Sigmoid colon (tissue), 4 donors: ENCODE measurements at regions not wholly inside any gene's neighbourhood (a gene's known extent, or its start where the extent isn't known, plus 50 kb on each side); places are given as distances from the start of the nearest gene placed in this dataset.

Experiments
- POLR2A ChIP-seq, 2 donors: fragments of 450-650 bp; IDR thresholded peaks; one replicate each; pipeline ENCODE4 v1.6.1; 2016; ENCODE audit warnings: antibody characterized with exemption in 2 of 2, mild to moderate bottlenecking in 2 of 2, moderate library complexity in 2 of 2
- POLR2AphosphoS5 ChIP-seq, 4 donors: sonication (generic); formaldehyde crosslinking; IDR thresholded peaks; one replicate each; pipeline ENCODE4 v1.6.1; 2017; ENCODE audit warnings: antibody characterized with exemption in 4 of 4
- TF ChIP-seq, protein P1 (sequence below), 4 experiments: fragments of 450-650 bp in 3 of 4; fragments of 200-600 bp in 1 of 4; IDR thresholded peaks; one replicate each; pipeline ENCODE4 v1.5.1; 2016 to 2019; ENCODE audit warnings: antibody characterized with exemption in 4 of 4, mild to moderate bottlenecking in 3 of 4, moderate library complexity in 2 of 4

DNA sequence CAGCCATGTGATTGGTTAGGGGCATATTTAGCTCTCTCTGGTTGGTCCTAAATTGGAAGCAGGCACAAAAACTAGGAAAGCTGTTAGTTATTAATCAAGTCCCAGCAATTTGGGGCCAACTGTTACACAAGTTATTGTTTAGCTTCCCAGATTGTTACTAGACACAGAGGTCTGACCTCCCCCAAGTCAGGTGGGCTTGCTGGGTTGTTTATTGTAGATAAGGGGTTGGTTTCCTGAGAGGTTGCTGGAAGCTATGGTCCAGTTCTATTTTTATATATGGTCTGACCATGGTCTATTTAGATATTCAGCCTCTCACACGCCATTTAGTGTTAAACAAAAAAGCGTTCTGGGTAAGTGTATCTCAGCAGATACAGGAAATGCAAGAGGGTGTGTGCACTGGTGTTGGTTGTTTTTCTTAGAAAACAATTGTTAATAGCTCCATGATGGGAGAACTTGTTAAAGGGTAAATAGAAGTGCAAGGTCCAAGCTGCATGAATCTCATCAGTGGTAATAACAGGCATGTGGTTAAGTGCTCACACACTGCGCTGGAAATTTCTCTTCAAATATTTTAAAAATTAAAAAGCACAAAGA lies 150.0 kb downstream of the RAP2A start:
- TF ChIP-seq, protein P1, sequence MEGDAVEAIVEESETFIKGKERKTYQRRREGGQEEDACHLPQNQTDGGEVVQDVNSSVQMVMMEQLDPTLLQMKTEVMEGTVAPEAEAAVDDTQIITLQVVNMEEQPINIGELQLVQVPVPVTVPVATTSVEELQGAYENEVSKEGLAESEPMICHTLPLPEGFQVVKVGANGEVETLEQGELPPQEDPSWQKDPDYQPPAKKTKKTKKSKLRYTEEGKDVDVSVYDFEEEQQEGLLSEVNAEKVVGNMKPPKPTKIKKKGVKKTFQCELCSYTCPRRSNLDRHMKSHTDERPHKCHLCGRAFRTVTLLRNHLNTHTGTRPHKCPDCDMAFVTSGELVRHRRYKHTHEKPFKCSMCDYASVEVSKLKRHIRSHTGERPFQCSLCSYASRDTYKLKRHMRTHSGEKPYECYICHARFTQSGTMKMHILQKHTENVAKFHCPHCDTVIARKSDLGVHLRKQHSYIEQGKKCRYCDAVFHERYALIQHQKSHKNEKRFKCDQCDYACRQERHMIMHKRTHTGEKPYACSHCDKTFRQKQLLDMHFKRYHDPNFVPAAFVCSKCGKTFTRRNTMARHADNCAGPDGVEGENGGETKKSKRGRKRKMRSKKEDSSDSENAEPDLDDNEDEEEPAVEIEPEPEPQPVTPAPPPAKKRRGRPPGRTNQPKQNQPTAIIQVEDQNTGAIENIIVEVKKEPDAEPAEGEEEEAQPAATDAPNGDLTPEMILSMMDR (IDR thresholded peaks at IDR 0.05), result no peak
- no peak for TF ChIP-seq POLR2AphosphoS5 (IDR thresholded peaks at IDR 0.05)
- no peak for TF ChIP-seq POLR2A (IDR thresholded peaks at IDR 0.05)
